ENCODE measurements at regions not wholly inside any gene's neighbourhood (a gene's known extent, or its start where the extent isn't known, plus 50 kb on each side); places are given as distances from the start of the nearest gene placed in this dataset.
"Not testable (repeated sequence)": the region's sequence is repeated elsewhere in the genome, so short reads cannot be mapped to it uniquely, and the experiment has no call there.

DNA sequence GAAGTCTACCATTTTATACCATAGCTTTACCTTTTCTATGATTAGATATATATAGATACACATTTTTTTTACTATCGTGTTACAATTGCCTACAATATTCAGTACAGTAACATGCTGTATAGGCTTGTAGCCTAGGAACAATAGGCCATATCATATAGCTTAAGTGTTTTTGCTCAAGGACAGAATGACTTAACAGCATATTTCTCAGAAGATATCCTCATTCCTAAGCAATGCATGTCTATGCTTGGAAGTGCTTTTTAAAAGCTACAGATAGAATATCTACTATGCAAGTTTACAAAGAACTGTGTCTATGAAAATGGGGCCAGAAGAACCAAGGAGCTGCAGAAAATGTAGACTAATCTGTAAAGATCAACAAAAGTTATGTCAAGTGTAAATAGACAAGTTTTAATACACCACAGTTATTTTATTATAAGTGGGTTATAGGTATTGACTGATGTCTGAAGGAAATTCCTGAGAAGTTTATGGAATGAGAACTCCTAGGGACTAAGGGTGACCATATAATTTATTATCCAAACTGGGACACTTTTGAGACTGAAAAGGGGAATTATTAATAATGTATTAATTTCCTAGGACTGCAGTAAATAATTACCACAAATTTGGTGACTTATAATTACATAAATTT, 138.7 kb upstream of the TGFBR2 start:
- no peak for DNase-seq (ENCODE audit: low read depth in 2 of 2)

DNA sequence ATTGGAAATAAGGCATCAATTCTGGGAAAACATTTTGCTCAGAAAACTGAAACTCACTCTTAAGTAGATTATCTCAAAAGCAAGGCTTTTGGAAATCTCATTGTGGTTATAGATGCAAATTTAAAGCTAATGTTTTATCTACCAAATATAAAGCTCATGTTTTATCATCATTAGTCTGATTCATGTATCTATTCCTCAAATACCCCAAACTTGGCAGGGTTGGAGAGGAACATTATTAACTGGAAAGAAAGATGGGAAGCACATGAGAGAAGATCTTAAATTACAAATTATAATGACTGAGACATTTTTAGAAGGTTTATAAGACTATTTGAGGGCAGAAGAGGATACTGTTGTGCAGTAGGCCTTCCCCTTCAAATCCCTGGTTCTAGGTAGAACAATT, 137.3 kb upstream of the TGFBR2 start:
- no peak for DNase-seq (ENCODE audit: low read depth in 2 of 2)

DNA sequence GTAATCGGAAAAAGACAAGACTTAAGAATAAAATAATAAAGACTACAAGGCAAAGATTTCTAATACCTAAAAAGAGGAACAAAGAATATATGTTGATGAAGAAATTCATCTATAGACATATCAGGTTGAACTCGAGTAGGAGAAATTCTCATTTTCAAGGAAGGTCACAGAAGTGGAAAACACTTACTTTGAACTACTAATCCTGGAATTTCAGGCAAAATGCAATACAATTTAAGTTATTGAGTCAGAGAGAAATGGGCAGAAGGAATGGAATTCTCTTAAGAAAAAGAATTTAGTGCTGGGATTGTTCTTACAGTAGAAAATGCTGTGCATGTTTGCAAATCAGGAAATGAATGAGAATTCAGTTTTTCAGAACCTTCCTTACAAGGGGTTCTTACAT, 135.9 kb upstream of the TGFBR2 start:
- DNase-seq (ENCODE audit: low read depth in 2 of 2), result no peak

DNA sequence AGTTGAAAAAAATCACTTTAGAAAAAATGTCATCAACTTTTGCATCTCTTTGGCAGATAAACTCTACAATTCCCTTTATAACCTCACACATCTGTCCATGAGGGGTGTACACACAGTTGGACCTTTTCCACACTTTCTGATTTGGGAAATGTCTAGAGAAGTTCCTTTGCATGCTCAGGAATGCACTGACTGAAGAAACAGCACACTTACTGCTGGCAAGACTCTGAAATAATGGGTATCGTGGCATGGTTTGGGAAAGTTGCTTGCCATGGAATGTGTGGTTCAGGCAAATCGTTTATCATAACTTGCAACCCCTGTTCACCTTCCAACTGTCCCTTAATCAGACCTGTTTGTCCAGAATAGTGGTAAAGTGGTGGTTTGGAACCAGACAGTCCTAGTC, 135.3 kb upstream of the TGFBR2 start:
- DNase-seq (ENCODE audit: low read depth in 2 of 2), result no peak

DNA sequence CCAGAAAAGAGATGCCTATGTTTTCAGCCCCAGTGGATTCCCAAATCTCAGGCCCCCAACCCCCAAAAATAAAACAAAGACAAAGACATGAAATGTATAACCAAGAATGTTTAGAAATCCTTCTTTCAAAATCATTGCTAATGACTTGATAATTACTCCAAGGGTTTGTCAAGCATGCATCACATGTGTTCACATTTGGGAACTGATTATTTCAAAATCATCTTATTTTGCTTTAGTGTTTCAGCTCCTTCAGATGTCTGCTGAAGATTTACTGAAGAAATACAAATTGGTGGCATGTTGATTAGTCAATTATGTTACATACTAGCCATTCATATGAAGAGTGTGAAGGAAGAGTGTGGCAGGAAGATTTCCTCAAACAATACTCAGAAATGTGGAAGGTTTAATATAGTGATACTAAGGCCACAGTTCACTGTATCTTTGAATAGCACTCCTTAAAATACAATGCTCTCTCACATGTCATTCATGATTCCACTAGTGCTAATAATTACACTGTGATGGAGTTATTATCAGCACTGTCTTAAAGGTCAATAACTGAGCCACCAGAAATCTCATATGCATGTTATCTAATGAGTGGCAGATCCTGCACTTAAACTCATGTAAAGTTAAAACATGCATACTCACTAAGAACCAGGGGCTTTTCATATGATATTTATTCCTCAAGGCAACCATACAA, 134.5 kb upstream of the TGFBR2 start:
- no peak for DNase-seq (ENCODE audit: low read depth in 2 of 2)

DNA sequence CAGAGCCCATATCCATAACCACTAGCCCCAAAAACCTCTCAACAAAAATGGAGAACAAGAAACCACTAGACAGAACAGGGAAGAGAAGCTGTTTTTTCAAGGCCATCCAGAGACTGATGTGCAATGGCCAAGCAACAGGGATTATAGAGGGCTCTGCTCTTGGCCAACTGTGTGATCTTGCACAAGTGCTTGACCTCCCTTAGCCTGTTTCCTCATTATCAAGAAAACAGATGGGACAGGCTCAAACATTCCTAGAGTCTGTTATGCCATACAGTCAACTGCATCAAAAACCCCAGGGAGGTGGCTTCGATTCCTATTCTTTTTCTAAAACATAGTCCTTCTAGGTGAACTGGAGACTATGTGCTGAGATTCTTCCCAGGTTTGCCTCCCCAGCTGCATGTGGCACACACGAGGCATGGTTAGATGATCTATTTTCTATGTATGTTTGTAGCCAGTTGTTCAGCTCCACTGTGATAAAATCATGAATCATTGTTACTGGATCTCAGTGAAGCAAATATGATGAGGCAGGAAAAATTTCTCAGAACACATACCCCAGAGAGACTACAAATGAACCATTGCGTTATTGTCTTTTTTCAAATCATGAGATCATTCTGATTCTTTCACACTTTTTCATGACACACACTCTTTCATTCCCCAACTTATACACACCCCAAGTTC, 132.9 kb upstream of the TGFBR2 start:
- no peak for DNase-seq (ENCODE audit: low read depth in 2 of 2)

DNA sequence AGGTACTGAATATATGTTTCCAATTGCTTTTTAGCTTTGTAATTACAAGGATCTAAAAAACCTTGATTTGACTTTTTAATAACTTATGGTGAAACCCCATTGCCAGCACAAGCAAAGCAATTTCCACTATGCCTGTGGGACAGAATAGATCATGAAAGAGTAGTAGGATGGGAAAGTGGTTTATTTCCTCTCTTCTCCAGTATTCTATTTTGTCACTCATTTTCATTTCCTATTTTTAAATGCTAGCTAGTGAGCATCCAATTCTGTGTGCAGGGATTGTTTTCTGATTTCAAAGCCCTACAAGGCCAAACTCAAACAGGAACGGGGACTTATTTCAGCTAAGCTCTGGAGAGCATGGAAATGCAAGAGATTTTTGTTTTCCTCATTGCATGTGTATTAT, 132.0 kb upstream of the TGFBR2 start:
- DNase-seq (ENCODE audit: low read depth in 2 of 2), result no peak

DNA sequence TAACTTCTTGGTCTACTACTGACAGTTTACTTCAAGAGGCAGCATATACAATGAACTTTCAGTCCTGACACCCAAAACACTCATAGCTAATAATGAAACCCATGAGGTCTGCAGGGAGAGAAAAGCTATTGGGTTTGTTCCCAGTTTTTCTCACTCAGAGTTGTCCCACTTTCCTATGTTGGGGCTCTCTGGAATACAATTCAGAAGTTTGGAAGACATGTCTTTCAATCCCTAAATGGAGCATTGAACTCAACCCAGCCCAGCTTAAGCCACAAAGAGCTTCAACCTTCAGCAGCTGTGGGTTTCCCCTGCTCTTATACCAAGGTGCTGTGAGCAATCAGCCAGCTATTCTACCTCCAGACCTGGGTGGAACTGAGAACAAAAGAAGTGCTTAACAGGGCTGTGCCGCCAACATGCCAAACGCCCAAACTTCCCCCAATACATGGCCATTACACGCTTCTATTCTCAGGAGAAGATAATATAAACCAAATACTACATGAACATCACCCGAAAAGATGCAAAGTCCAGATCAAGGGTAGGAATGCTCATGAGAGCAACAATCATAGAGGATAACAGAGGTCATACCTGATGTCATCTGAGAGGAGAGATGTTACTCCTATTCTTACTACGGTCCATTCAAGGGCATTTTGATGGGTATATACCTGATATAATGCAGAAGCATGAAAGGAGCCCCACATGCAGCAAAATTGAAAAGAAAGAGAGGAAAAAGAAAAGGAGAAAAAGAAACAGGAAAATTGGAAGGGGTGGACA, 131.2 kb upstream of the TGFBR2 start:
- no peak for DNase-seq (ENCODE audit: low read depth in 2 of 2)

DNA sequence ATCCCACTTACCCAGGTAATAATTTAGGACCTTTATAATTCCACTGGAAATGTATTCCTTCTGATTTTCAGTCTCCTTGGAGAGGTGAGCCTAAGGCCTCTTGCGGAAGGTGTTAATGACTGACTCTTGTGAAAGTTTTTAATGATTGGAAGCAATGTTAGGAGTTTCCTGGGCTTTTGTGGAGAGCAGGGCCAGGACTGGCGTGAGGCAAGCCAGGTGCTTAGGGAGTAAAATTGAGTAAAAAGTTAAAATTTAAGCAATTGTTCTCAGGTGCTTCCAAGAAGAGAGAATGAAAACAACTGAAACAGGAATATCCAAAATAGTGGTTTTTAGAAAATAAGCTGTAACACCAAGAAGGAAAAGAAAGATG, 130.6 kb upstream of the TGFBR2 start:
- DNase-seq (ENCODE audit: low read depth in 2 of 2), result no peak

DNA sequence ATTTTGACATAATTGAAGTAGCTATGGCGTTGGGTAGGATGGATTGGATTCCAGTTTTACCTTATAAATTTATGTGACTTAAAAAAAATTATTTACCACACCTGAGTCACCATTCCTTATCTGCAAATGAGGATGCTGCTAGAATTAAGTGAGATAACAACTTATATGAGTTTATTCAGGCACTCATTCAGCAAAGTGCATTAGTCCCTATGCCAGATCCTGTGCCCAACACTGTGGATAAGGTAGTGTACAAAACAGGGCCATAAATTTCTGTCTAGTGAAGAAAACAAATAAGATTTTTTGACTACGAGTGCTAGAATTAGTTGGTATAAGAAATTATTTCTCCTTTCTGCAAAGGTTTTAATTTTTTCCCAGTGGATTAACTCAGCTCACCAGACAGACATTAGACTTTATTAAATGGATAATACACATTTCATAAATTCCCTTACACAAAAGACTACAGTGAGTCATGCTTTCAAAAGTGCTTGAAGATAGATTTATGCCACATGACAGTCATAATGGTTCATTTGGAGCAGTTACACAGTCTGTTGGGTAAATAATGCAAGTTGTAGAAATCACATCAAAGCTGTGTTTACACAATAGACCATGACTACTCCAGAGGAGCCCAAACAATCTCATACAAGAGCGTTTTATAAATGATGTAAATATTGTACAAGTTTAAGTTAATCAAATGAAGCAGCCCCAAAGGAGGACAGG, 129.9 kb upstream of the TGFBR2 start:
- DNase-seq (ENCODE audit: low read depth in 2 of 2), result no peak

DNA sequence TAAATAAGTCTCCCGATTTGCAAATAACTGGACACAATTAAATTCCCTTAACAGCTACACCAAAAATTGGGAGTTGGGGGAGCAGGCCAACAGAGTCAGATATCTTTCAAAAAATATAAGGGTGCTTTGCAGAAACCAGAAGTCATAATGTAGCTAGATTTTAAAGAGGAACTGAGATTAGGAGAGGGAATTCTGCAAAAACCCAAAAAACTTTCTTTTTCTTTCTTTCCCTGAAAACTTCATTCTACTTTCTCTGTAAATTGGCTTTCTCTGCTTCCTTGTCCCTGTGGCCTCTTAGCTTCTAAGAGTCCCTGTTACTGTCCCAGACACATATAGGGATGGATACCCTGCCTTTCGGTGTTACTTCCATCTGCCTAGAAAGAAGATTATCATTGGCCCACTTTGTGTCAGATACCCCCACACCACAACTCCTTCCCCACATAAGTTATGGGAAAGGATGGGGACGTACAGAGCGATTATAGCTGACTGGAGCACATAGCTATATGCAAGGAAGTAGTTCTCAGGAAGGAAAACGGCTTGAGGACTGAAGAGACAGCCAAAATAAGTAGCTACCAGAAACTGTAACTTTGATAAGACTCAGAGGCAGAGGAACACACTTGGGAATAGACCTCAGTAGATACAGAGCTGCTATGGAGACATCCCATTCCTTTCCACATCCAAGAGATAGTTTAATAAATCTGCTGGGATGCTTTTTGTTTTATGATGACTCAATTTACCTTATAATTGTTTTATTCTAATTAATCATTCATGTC, 129.1 kb upstream of the TGFBR2 start:
- no peak for DNase-seq (ENCODE audit: low read depth in 2 of 2)

DNA sequence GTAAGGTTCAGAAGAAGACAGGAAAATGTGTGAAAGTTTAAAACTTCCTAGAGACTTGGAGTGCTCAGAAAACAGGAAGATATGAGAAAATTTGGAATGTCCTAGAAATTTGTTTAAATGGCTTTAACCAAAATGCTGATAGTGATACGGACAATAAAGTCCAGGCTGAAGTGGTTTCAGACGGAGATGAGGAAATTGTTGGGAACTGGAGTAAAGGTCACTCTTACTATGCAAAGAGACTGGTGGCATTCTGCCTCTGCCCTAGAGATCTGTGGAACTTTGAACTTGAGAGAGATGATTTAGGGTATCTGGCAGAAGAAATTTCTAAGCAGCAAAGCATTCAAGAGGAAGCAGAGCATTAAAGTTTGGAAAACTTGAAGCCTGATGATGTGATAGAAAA, 126.7 kb upstream of the TGFBR2 start:
- not testable (repeated sequence) for DNase-seq (ENCODE audit: low read depth in 2 of 2)

DNA sequence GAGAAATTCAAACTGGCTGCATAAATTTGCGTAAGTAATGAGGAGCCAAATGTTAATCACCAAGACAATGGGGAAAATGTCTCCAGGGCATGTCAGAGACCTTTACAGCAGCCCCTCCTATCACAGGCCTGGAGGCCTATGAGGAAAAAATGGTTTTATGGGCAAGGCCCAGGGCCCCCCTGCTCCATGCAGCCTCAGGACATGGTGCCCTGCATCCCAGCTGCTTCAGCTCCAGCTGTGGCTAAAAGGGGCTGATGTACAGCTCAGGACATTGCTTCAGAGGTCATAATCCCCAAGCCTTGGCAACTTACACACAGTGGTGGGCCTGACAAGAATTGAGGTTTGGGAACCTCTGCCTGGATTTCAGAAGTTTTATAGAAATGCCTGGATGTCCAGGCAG, 126.2 kb upstream of the TGFBR2 start:
- not testable (repeated sequence) for DNase-seq (ENCODE audit: low read depth in 2 of 2)

DNA sequence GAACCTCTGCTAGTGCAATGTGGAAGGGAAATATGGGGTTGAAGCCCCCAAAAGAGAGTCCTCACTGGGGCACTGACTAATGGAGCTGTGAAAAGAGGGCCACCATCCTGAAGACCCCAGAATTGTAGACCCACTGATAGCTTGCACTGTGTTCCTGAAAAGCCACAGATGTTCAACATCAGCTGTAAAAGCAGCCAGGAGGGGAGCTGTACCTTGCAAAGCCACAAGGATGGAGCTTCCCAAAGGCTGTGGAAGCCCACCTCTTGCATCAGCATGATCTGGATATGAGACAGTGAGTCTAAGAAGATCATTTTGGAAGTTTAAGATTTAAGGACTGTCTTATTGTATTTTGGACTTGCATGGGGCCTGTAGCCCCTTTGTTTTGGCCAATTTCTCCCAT, 125.8 kb upstream of the TGFBR2 start:
- DNase-seq (ENCODE audit: low read depth in 2 of 2), result no peak

DNA sequence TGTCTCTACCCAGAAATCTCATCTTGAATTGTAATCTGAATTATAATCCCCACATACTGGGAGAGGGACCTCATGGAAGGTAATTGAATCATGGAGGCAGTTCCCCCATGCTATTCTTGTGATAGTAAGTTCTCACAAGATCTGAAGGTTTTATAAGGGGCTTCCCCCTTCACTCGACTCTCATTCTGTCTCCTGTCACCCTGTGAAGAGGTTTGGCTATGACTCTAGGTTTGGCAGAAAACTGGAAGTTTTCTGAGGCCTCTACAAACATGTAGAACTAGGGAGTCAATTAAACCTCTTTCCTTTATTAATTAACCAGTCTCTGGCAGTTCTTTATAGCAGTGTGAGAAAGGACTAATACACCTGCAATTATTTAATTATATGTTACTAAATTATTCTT, 125.2 kb upstream of the TGFBR2 start:
- DNase-seq (ENCODE audit: low read depth in 2 of 2), result no peak

DNA sequence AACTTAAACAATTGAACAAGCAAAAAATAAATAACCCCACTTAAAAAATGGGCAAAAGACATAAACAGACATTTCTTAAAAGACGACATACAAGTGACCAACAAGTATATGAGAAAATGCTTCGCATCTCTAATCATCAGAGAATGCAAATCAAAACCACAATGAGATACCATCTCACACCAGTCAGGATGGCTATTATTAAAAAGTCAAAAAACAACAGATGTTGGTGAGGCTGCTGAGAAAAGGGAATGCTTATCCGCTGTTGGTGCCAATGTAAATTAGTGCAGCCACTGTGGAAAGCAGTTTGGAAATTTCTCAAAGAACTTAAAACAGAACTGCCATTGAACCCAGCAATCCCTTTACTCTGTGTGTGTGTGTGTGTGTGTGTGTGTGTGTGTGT, 122.2 kb upstream of the TGFBR2 start:
- DNase-seq (ENCODE audit: low read depth in 2 of 2), result not testable (repeated sequence)

DNA sequence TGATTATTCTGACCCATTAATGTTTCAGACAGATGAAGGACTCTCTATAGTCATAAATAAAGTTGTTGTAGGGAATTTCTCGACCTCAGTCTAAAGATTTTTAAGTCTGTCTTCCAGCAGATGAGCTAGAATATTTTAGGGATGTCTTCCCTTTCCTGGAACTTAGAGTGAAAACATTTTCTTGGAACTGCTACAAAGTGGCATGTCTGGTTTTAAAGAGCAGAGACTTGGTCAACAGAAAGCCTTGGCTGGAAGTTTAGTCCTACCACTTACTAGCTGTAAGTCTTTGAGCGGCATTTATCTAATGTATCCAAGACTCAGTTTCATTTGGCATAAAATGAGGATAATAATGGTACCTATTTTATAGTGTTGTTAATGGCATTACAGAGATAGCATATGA, 120.0 kb upstream of the TGFBR2 start:
- DNase-seq (ENCODE audit: low read depth in 2 of 2), result no peak

DNA sequence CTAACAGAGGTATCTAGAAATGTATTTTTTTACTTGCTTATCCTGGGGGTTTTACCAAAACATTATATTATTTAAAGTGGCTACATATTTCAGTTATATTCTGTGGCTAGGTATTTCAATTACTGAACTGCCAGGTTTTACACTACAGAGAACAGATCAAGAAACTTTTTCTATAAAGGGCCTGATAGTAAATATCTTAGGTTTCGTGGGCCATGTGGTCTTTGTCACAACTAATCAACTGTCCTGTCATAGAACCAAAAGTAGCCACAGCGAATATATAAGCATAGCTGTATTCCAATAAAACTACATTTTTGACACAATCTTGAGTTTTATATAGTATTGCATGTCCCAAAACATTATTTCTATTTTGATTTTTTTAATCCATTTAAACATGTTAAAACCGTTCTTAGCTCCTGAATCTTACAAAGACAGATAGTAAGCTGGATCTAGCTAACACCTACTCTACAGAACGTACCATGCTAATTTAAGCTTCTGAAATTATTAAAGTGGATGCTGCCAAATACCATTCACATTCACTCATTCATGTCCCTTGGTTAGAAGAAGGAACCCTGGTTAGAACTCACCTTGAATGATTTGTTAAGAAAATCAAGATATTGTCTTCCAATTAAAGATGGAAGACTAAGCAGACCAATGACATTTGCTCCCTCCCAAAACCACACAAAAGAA, 118.2 kb upstream of the TGFBR2 start:
- no peak for DNase-seq (ENCODE audit: low read depth in 2 of 2)

DNA sequence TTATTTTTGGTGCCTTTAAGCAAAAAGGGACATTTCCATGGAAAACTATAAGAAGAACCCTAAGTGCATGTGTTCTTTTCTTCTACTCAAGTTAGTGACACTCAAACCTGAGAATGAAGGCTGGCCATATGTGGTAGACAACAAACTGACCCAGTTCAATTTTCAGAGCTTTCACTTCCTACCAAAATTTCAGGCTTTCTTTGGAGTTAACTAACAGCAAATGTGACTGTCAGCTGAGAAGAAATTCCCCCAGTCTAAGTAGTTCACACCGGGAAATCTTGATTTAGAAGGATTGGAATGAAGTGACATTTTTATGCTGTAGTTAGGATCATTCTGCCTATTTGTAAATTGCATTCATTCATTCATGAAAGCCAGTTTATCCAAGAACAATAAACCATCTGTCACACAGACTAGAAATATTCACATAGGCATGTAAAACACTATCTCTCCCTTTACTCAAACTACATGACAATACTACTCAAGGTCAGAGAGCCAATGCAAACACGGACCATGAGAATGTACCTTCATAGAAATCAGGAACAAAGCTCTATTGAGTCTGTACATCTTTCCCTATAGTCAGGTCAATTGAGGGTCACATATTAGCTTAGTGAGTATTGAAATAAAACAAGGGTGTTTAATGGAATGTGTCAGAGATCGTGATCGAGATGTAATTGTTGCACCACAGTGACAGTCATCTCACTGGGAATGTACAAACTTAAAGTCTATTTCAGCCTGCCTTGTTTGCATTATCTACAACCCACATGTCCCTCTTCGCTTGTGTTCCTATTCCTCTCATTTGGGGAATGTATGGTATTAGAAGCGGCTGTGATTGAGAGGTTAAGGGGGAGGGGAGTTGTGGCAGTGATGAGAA, 113.8 kb upstream of the TGFBR2 start:
- DNase-seq (ENCODE audit: low read depth in 2 of 2), result no peak

DNA sequence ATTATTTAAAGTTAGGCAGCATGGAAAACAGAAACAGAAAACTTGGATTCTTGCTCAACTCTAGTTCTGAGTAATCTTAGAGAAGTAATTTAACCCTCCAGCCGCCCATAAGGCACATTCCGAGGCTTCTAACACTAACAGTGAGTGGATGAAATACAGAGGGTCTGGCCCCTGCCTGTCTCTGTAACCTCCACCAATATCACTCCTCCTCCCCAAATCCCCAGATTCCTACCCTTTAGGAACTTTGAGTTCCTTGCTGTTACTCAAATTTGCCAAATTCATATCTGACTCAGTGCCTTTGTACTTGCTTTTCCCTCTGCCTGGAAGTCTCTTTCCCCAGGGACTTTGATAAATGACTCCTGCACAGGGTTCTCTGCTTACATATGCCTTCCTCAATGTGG, 112.5 kb upstream of the TGFBR2 start:
- DNase-seq (ENCODE audit: low read depth in 2 of 2), result no peak

Data from stimulated activated CD4-positive, alpha-beta T cell treated with anti-CD3 and anti-CD28 coated beads, Interleukin-1b, Interleukin-23, amount 100 ng/mL, for 1 hour (primary cell).